ENCODE measurements at regions not wholly inside any gene's neighbourhood (a gene's known extent, or its start where the extent isn't known, plus 50 kb on each side); places are given as distances from the start of the nearest gene placed in this dataset.
"Not testable (repeated sequence)": the region's sequence is repeated elsewhere in the genome, so short reads cannot be mapped to it uniquely, and the experiment has no call there.

GRCh38 chr20:48489046-48489463 lies 338.7 kb downstream of the PREX1 start:
- TF ChIP-seq GABPA (IDR thresholded peaks at IDR 0.05; ENCODE audit: low read depth) (no peak), CTCF (IDR thresholded peaks at IDR 0.05; ENCODE audit: insufficient read depth, low read length) (no peak), SPI1 (IDR thresholded peaks at IDR 0.05; ENCODE audit: borderline replicate concordance, low read depth) (no peak), REST (IDR thresholded peaks at IDR 0.05; ENCODE audit: insufficient replicate concordance, low read depth) (no peak), POLR2AphosphoS5 (IDR thresholded peaks at IDR 0.05; ENCODE audit: low read depth) (no peak)
- Histone ChIP-seq H3K27ac (replicated peaks) (no peak overlapping the region), H3K27me3 (ENCODE audit: insufficient read depth, poor library complexity, severe bottlenecking) (no peaks in the 10 kb centered on the region), H3K4me3 (replicated peaks; ENCODE audit: insufficient read depth, low read length) (no peak overlapping the region)
- no peak for DNase-seq (ENCODE audit: low read depth in 1 of 2, low spot score in 1 of 2)

GRCh38 chr20:48488334-48489034 lies 339.3 kb downstream of the PREX1 start:
- not testable (repeated sequence) for H3K27ac ChIP-seq (replicated peaks); H3K27me3 ChIP-seq (ENCODE audit: insufficient read depth, poor library complexity, severe bottlenecking); DNase-seq (ENCODE audit: low read depth in 1 of 2, low spot score in 1 of 2); H3K4me3 ChIP-seq (replicated peaks; ENCODE audit: insufficient read depth, low read length)

GRCh38 chr20:48486065-48486464 lies 341.7 kb downstream of the PREX1 start:
- Histone ChIP-seq H3K27me3 (ENCODE audit: insufficient read depth, poor library complexity, severe bottlenecking) (no peaks in the 10 kb centered on the region), H3K27ac (replicated peaks) (no peak overlapping the region), H3K4me3 (replicated peaks; ENCODE audit: insufficient read depth, low read length) (no peak overlapping the region)
- no peak for TF ChIP-seq REST (IDR thresholded peaks at IDR 0.05; ENCODE audit: insufficient replicate concordance, low read depth)
- no peak for TF ChIP-seq POLR2AphosphoS5 (IDR thresholded peaks at IDR 0.05; ENCODE audit: low read depth)
- no peak for TF ChIP-seq CTCF (IDR thresholded peaks at IDR 0.05; ENCODE audit: insufficient read depth, low read length)
- no peak for TF ChIP-seq SPI1 (IDR thresholded peaks at IDR 0.05; ENCODE audit: borderline replicate concordance, low read depth)
- TF ChIP-seq GABPA (IDR thresholded peaks at IDR 0.05; ENCODE audit: low read depth) = no peak
- no peak for DNase-seq (ENCODE audit: low read depth in 1 of 2, low spot score in 1 of 2)

GRCh38 chr20:48485153-48485552 lies 342.6 kb downstream of the PREX1 start:
- H3K4me3 ChIP-seq (replicated peaks; ENCODE audit: insufficient read depth, low read length); H3K27me3 ChIP-seq (ENCODE audit: insufficient read depth, poor library complexity, severe bottlenecking); DNase-seq (ENCODE audit: low read depth in 1 of 2, low spot score in 1 of 2); H3K27ac ChIP-seq (replicated peaks): not testable (repeated sequence)
